Activated naive CD8-positive, alpha-beta T cell treated with anti-CD3 and anti-CD28 coated beads for 36 hours (primary cell): ENCODE measurements at regions not wholly inside any gene's neighbourhood (a gene's known extent, or its start where the extent isn't known, plus 50 kb on each side); places are given as distances from the start of the nearest gene placed in this dataset.

ENCODE experiments used
- DNase-seq: peaks from one replicate; pipeline ENCODE4 v3.0.0; 2021
- H3K27ac Mint-ChIP-seq: one replicate; pipeline ENCODE4 v1.8.0; 2022; ENCODE audit warnings: mild to moderate bottlenecking, moderate library complexity, mixed read lengths
- H3K27me3 Mint-ChIP-seq: one replicate; pipeline ENCODE4 v1.8.0; 2022; ENCODE audit warnings: mild to moderate bottlenecking, mixed read lengths
- H3K36me3 Mint-ChIP-seq: one replicate; pipeline ENCODE4 v1.8.0; 2021; ENCODE audit warnings: mild to moderate bottlenecking, mixed read lengths
- H3K4me1 Mint-ChIP-seq: one replicate; pipeline ENCODE4 v1.8.0; 2021; ENCODE audit warnings: mixed read lengths
- H3K4me3 Mint-ChIP-seq: one replicate; pipeline ENCODE4 v1.8.0; 2022; ENCODE audit warnings: mild to moderate bottlenecking, moderate library complexity, mixed read lengths
- H3K9me3 Mint-ChIP-seq: one replicate; pipeline ENCODE4 v1.8.0; 2022; ENCODE audit warnings: mixed read lengths

DNA sequence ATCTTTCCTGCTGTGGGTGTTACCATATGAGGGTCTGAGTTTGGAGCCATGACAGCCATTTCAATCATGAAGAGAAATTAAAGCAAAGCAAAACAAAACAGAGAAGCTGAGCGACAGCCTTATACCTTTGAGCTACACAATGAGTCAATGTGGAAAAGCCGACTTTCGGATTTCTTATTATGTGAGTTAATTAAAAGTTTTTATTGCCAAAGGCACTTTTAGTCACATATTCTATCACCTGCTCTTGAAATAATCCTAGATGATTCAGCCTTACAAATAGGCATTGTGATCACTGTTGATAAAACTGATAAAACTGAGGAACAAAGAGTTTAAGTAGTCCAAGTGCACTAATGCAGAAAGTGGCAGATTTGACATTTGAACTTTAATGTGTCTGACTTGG lies 381.9 kb upstream of the TENM4 start:
- Mint-ChIP-seq H3K36me3 (no peaks in the 10 kb centered on the region), H3K4me1 (no peaks in the 10 kb centered on the region), H3K27me3 (no peaks in the 10 kb centered on the region), H3K27ac (no peak overlapping the region), H3K9me3 (peaks cover 2% of the 10 kb centered on the region), H3K4me3 (no peak overlapping the region)
- no peak for DNase-seq

- Mint-ChIP-seq H3K4me1 (no peaks in the 10 kb centered on the region), H3K27ac (no peak overlapping the region), H3K9me3 (peaks cover 7% of the 10 kb centered on the region), H3K36me3 (no peaks in the 10 kb centered on the region), H3K4me3 (no peak overlapping the region), H3K27me3 (no peaks in the 10 kb centered on the region)
- DNase-seq: no peak
These were observed 372.7 kb upstream of the TENM4 start for GRCh38 chr11:79813551-79813950.

- no peaks in the 10 kb centered on the region for H3K27me3 Mint-ChIP-seq
- no peaks in the 10 kb centered on the region for H3K36me3 Mint-ChIP-seq
- DNase-seq: no peak
- H3K27ac Mint-ChIP-seq: no peak overlapping the region
- H3K4me1 Mint-ChIP-seq: no peaks in the 10 kb centered on the region
- H3K4me3 Mint-ChIP-seq: no peak overlapping the region
- H3K9me3 Mint-ChIP-seq: peaks cover 2% of the 10 kb centered on the region
These were observed 368.7 kb upstream of the TENM4 start for GRCh38 chr11:79809487-79809886.

DNA sequence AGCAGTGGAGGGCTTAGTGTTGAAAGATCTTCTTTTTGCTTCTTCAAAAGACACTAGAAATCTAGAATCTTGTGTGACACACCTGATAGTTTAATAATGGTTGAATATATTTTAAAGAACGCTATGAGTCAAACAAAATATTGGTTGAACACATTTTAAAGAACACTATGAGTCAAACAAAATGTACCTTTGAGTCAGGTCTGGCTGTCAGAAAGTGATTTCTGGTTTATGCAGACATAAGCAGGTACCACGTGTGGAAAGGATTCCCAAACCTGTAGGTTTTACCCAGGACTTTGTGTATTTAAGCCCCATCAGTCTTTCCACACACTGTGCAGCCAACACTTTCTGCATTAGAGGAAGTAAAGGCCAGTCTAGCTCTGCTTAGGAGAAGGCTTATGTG lies 366.7 kb upstream of the TENM4 start:
- Mint-ChIP-seq H3K4me3 (no peak overlapping the region), H3K36me3 (no peaks in the 10 kb centered on the region), H3K4me1 (no peaks in the 10 kb centered on the region), H3K27ac (no peak overlapping the region), H3K9me3 (peaks cover 2% of the 10 kb centered on the region), H3K27me3 (no peaks in the 10 kb centered on the region)
- DNase-seq: no peak

- no peaks in the 10 kb centered on the region for H3K27me3 Mint-ChIP-seq
- no peaks in the 10 kb centered on the region for H3K4me1 Mint-ChIP-seq
- peaks cover 3% of the 10 kb centered on the region for H3K9me3 Mint-ChIP-seq
- no peak overlapping the region for H3K27ac Mint-ChIP-seq
- DNase-seq: no peak
- no peak overlapping the region for H3K4me3 Mint-ChIP-seq
- no peaks in the 10 kb centered on the region for H3K36me3 Mint-ChIP-seq
These were observed 355.9 kb upstream of the TENM4 start for GRCh38 chr11:79796704-79797103.

DNA sequence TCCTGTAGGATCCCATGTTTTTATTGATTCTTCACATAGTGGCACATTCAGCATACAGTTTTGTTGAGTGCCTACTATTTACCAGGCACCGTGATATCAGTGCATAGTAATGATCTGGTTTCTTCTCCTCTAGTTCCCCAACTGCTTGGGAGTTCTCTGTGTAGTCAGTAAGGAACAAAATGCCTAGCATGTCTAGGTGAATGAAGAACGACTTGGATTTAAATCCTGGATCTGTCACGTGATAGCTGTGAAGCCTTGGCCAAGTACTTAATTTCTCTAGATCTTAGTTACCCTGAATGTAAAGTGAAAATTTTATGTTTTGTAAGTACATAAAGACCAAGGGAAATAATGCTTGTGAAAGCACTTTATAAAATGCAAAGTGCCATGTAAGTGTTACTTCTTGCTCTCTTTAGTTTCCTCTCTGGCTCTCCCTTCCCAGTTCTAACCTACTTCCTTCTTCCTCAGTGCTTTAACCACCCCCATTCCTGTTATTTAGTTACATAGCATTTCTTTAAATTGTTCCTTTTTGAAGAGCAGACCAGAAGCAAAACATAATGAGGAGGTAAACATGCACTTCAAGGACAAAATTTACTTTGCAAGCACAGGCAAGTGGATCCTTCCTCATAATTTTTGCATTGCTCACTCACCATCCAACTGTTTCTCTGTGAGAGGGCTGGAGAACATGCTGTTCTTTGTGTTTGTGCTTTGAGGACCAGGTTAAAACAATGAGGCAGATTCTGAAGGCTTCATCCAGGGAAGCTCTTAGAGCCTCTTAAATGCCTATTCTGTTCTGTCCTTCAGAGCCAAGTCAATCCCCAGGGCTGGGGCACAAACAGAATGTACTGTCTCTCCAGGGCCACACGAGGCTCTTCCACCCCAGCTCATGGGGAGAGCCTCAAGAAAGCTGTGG lies 353.9 kb upstream of the TENM4 start:
- Mint-ChIP-seq H3K36me3 (no peaks in the 10 kb centered on the region), H3K27ac (no peak overlapping the region), H3K27me3 (no peaks in the 10 kb centered on the region), H3K9me3 (peaks cover 5% of the 10 kb centered on the region), H3K4me3 (no peak overlapping the region), H3K4me1 (no peaks in the 10 kb centered on the region)
- DNase-seq: no peak

DNA sequence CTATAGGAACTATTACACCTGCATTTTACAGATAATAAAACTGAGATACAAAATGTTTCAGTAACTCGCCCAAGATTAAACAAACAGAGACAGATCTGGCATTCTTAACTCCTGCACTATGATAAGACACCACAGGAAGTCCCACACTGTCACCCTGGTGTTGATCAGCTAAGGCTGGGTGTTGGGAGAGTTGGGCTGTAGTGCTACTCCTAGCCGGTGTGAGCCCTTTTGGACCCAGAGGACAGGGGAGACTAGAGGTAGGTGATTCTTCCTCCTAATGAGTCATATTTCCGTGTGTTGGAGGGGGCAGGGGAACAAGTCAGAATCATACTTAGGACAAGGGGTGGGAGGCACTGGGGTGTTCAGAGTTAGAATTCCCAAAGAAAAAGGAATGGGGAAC lies 353.2 kb upstream of the TENM4 start:
- no peaks in the 10 kb centered on the region for H3K36me3 Mint-ChIP-seq
- H3K27me3 Mint-ChIP-seq: no peaks in the 10 kb centered on the region
- no peaks in the 10 kb centered on the region for H3K4me1 Mint-ChIP-seq

GRCh38 chr11:79786961-79787360 lies 346.1 kb upstream of the TENM4 start:
- H3K9me3 Mint-ChIP-seq: peaks cover 5% of the 10 kb centered on the region
- peaks cover 4% of the 10 kb centered on the region for H3K27me3 Mint-ChIP-seq
- DNase-seq: no peak
- no peak overlapping the region for H3K4me3 Mint-ChIP-seq
- H3K36me3 Mint-ChIP-seq: no peaks in the 10 kb centered on the region
- H3K27ac Mint-ChIP-seq: no peak overlapping the region
- no peaks in the 10 kb centered on the region for H3K4me1 Mint-ChIP-seq

More for the DNA sequence above, 353.2 kb upstream of the TENM4 start:
- DNase-seq: no peak
- H3K4me3 Mint-ChIP-seq: no peak overlapping the region
- no peak overlapping the region for H3K27ac Mint-ChIP-seq
- H3K9me3 Mint-ChIP-seq: peaks cover 5% of the 10 kb centered on the region

- Mint-ChIP-seq H3K9me3 (peaks cover 3% of the 10 kb centered on the region), H3K36me3 (no peaks in the 10 kb centered on the region), H3K4me3 (no peak overlapping the region), H3K27ac (no peak overlapping the region), H3K4me1 (no peaks in the 10 kb centered on the region), H3K27me3 (peaks cover 4% of the 10 kb centered on the region)
- no peak for DNase-seq
These were observed 343.0 kb upstream of the TENM4 start for GRCh38 chr11:79783833-79784232.

GRCh38 chr11:79768343-79768742 lies 327.5 kb upstream of the TENM4 start:
- peaks cover 7% of the 10 kb centered on the region for H3K9me3 Mint-ChIP-seq
- H3K27ac Mint-ChIP-seq: no peak overlapping the region
- H3K4me1 Mint-ChIP-seq: no peaks in the 10 kb centered on the region
- H3K27me3 Mint-ChIP-seq: no peaks in the 10 kb centered on the region
- DNase-seq: no peak
- no peak overlapping the region for H3K4me3 Mint-ChIP-seq
- H3K36me3 Mint-ChIP-seq: no peaks in the 10 kb centered on the region

DNA sequence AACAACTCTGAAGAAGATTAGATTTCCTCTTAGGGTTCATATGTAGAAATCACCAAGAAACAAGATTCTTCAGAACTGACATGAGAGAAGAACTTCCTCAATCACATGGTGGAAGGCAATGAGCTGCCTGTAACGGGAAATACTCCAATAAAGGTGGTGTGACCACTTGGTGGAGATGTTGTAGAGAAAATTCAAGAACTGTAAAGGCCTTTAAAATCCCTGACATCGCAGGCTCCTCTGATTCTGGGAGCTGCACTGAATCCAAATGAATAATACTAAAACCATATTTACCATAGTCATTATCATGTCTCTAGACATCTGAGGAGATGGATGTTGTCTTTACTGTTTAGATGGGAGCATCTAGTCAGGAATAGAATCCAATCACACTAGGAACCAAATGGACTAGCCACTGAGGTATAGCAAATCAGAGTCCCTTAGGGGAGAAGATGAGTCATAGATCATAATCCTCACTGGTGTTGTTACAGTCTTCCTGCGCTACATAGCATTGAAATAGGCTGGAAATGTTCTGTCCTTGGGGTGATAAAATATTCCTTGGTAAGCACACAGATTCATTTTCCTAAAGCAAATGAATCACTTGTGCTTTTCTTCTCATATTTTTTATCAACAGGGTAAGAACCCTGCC lies 321.6 kb upstream of the TENM4 start:
- no peak for DNase-seq
- H3K36me3 Mint-ChIP-seq: no peaks in the 10 kb centered on the region
- peaks cover 3% of the 10 kb centered on the region for H3K9me3 Mint-ChIP-seq
- H3K4me1 Mint-ChIP-seq: no peaks in the 10 kb centered on the region
- H3K27ac Mint-ChIP-seq: no peak overlapping the region
- no peak overlapping the region for H3K4me3 Mint-ChIP-seq
- no peaks in the 10 kb centered on the region for H3K27me3 Mint-ChIP-seq

DNA sequence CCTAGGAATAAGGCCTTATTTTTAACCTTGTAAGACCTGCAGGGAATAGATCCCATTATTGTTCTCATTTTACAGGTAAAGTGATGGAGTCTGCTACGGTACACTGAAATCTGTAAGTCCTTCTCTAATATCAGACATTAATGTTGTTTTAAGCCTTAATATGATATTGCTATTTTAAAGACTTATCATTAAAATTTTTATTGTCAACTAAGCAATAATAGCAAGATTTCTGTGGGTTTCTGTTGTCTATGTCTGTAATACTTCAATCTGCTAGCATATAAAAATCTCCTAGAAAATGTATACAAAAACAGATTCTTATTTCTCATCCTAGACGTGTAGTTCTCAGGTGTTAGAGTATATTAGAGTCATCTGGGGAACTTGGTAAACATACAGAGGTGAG lies 317.5 kb upstream of the TENM4 start:
- H3K9me3 Mint-ChIP-seq: peaks cover 2% of the 10 kb centered on the region
- no peaks in the 10 kb centered on the region for H3K27me3 Mint-ChIP-seq
- H3K27ac Mint-ChIP-seq: no peak overlapping the region
- H3K4me1 Mint-ChIP-seq: no peaks in the 10 kb centered on the region
- DNase-seq: no peak
- H3K36me3 Mint-ChIP-seq: no peaks in the 10 kb centered on the region
- no peak overlapping the region for H3K4me3 Mint-ChIP-seq

- Mint-ChIP-seq H3K4me3 (no peak overlapping the region), H3K27me3 (no peaks in the 10 kb centered on the region), H3K27ac (no peak overlapping the region), H3K9me3 (no peaks in the 10 kb centered on the region), H3K4me1 (no peaks in the 10 kb centered on the region), H3K36me3 (no peaks in the 10 kb centered on the region)
- no peak for DNase-seq
These were observed 306.6 kb upstream of the TENM4 start for GRCh38 chr11:79747406-79747805.

DNA sequence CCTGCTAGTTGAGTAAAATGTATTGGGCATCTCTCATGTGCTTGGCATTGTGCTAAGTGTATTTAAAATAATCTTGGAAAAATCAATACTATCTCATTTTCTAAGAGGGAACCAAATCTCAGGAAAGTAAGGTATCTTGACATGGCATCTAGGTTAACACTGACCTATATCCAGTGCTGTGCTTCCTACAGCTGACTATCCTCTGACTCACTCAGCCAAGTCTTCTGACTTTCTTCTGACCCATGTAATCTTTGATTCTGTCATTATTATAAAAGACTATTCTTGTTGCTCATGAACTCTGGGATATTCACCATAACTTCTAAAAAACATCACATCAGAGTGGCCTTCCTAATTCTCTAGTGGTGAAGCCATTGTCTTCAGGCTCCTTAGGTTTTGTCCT lies 304.1 kb upstream of the TENM4 start:
- H3K4me1 Mint-ChIP-seq: no peaks in the 10 kb centered on the region
- DNase-seq: no peak
- no peaks in the 10 kb centered on the region for H3K36me3 Mint-ChIP-seq
- no peaks in the 10 kb centered on the region for H3K27me3 Mint-ChIP-seq
- H3K27ac Mint-ChIP-seq: no peak overlapping the region
- no peak overlapping the region for H3K4me3 Mint-ChIP-seq
- no peaks in the 10 kb centered on the region for H3K9me3 Mint-ChIP-seq

GRCh38 chr11:79742176-79742575 lies 301.3 kb upstream of the TENM4 start:
- no peak for DNase-seq
- no peaks in the 10 kb centered on the region for H3K9me3 Mint-ChIP-seq
- no peaks in the 10 kb centered on the region for H3K27me3 Mint-ChIP-seq
- H3K4me3 Mint-ChIP-seq: no peak overlapping the region
- H3K4me1 Mint-ChIP-seq: no peaks in the 10 kb centered on the region
- H3K36me3 Mint-ChIP-seq: no peaks in the 10 kb centered on the region
- no peak overlapping the region for H3K27ac Mint-ChIP-seq

DNA sequence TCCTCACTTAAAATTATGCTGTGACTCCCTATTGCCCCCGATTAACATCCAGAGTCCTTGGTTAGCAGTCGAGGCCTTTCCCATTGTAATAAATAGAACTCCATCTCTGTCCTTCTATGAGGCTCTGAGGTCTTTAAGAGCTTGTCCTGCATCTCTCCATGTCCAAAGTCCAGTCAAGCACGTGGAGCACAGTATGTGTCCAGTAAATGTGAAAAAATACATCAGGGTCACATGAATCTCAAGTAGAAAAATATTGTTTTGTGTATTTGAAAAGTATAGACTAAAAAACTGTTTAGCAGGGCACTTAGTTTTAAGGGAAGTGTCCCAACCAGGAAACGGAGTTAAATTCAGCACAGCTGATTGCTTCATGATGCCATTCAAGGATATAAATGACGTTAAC lies 298.8 kb upstream of the TENM4 start:
- no peaks in the 10 kb centered on the region for H3K36me3 Mint-ChIP-seq
- no peaks in the 10 kb centered on the region for H3K27me3 Mint-ChIP-seq
- no peaks in the 10 kb centered on the region for H3K4me1 Mint-ChIP-seq
- no peak for DNase-seq
- H3K4me3 Mint-ChIP-seq: no peak overlapping the region
- H3K9me3 Mint-ChIP-seq: no peaks in the 10 kb centered on the region
- no peak overlapping the region for H3K27ac Mint-ChIP-seq
